SK-N-SH (cell line): ENCODE measurements at regions not wholly inside any gene's neighbourhood (a gene's known extent, or its start where the extent isn't known, plus 50 kb on each side); places are given as distances from the start of the nearest gene placed in this dataset.

Experiments used
- FOSL2 ChIP-seq: IDR thresholded peaks from 2 replicates; pipeline ENCODE4 v1.4.0; 2012; ENCODE audit warnings: low read depth, mild to moderate bottlenecking, moderate library complexity, borderline replicate concordance
- JUND ChIP-seq: IDR thresholded peaks from 2 replicates; pipeline ENCODE4 v1.4.0; 2012
- RAD21 ChIP-seq: IDR thresholded peaks from 2 replicates; pipeline ENCODE4 v1.6.1; 2012; ENCODE audit warnings: mild to moderate bottlenecking, low read length
- SMC3 ChIP-seq: IDR thresholded peaks from 2 replicates; pipeline ENCODE4 v1.6.1; 2012; ENCODE audit warnings: low read depth, low read length, improper control_type of control experiment
- TF ChIP-seq, protein P1 (sequence below): fragments of 200-600 bp; sonication (generic); IDR thresholded peaks from 2 replicates; pipeline ENCODE4 v1.6.1; 2017; ENCODE audit warnings: antibody characterized with exemption, mild to moderate bottlenecking, moderate library complexity
- TF ChIP-seq, protein P2 (sequence below): IDR thresholded peaks from 2 replicates; pipeline ENCODE4 v1.4.0; 2012; ENCODE audit warnings: low read depth

DNA sequence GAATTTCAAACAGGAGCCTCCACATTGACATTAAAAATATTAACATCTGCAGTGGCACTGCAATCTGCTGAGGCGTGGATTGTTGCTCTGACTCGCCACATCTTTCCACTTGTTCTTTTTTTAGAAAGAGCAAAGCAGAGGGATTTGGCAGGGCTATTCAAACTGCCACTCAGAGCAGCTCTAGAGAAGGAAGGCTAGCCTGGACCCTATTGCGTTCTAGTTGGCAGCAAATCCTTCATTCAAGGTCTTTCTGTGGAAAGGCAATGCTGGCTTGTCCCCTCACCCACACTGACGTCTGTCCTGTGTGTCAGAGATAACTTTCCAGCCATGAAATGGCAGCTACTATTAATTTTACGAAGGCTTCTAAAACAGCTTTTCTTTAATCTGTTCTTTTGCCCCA is 483.2 kb upstream of the SGO1 start:
- TF ChIP-seq JUND (no peak), FOSL2 (no peak), SMC3 (no peak), RAD21 (no peak)
- TF ChIP-seq, protein P1, sequence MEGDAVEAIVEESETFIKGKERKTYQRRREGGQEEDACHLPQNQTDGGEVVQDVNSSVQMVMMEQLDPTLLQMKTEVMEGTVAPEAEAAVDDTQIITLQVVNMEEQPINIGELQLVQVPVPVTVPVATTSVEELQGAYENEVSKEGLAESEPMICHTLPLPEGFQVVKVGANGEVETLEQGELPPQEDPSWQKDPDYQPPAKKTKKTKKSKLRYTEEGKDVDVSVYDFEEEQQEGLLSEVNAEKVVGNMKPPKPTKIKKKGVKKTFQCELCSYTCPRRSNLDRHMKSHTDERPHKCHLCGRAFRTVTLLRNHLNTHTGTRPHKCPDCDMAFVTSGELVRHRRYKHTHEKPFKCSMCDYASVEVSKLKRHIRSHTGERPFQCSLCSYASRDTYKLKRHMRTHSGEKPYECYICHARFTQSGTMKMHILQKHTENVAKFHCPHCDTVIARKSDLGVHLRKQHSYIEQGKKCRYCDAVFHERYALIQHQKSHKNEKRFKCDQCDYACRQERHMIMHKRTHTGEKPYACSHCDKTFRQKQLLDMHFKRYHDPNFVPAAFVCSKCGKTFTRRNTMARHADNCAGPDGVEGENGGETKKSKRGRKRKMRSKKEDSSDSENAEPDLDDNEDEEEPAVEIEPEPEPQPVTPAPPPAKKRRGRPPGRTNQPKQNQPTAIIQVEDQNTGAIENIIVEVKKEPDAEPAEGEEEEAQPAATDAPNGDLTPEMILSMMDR = no peak
- TF ChIP-seq, protein P2, sequence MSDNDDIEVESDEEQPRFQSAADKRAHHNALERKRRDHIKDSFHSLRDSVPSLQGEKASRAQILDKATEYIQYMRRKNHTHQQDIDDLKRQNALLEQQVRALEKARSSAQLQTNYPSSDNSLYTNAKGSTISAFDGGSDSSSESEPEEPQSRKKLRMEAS = no peak
